Neutrophil (primary cell): ENCODE measurements at regions not wholly inside any gene's neighbourhood (a gene's known extent, or its start where the extent isn't known, plus 50 kb on each side); places are given as distances from the start of the nearest gene placed in this dataset.

Experiments used
- H3K27ac ChIP-seq: fragments of 200-600 bp; sonication (generic); 2 replicates; pipeline ENCODE4 v1.5.1; 2016; ENCODE audit warnings: mild to moderate bottlenecking, moderate library complexity
- H3K27me3 ChIP-seq: fragments of 200-600 bp; sonication (generic); 2 replicates; pipeline ENCODE4 v1.6.0; 2016; ENCODE audit warnings: mild to moderate bottlenecking
- H3K36me3 ChIP-seq: fragments of 200-600 bp; sonication (generic); 2 replicates; pipeline ENCODE4 v1.5.1; 2017
- H3K4me1 ChIP-seq, 2 experiments: fragments of 200-600 bp in 1 of 2; sonication (generic) in 1 of 2; 1 replicate in 1 of 2; 2 replicates in 1 of 2; pipeline versions ENCODE4 v1.5.1 to v1.6.1; 2013 to 2016; ENCODE audit warnings: low read depth in 1 of 2, low read length in 1 of 2, mild to moderate bottlenecking in 1 of 2, moderate library complexity in 1 of 2; ENCODE audit not compliant: control insufficient read depth in 1 of 2, insufficient read depth in 1 of 2
- H3K4me3 ChIP-seq, 2 experiments: fragments of 200-600 bp in 1 of 2; sonication (generic) in 1 of 2; 1 replicate in 1 of 2; 2 replicates in 1 of 2; pipeline ENCODE4 v1.5.1; 2013 to 2016; ENCODE audit warnings: low read depth in 1 of 2, low read length in 1 of 2, mild to moderate bottlenecking in 1 of 2, moderate library complexity in 1 of 2
- H3K9me3 ChIP-seq: fragments of 200-600 bp; sonication (generic); 2 replicates; pipeline ENCODE4 v1.5.1; 2016
- CTCF ChIP-seq: fragments of 200-600 bp; sonication (generic); IDR thresholded peaks from 2 replicates; pipeline ENCODE4 v1.5.1; 2016; ENCODE audit warnings: antibody characterized with exemption

GRCh38 chr22:49263101-49263500 is 564.6 kb downstream of the BRD1 start:
- Histone ChIP-seq H3K36me3 (no peaks in the 10 kb centered on the region), H3K4me1 (no peaks in the 10 kb centered on the region), H3K9me3 (no peaks in the 10 kb centered on the region), H3K4me3 (no peak overlapping the region), H3K27ac (no peak overlapping the region), H3K27me3 (peaks cover 7% of the 10 kb centered on the region)
- no peak for TF ChIP-seq CTCF

- no peaks in the 10 kb centered on the region for H3K9me3 ChIP-seq
- H3K27me3 ChIP-seq, result no peaks in the 10 kb centered on the region
- no peak for TF ChIP-seq CTCF
- no peak overlapping the region for H3K27ac ChIP-seq
- H3K4me3 ChIP-seq, result no peak overlapping the region
- no peaks in the 10 kb centered on the region for H3K36me3 ChIP-seq
- H3K4me1 ChIP-seq, result no peaks in the 10 kb centered on the region
Measured at GRCh38 chr22:49262167-49262566, 565.5 kb downstream of the BRD1 start.

- Histone ChIP-seq H3K27me3 (no peaks in the 10 kb centered on the region), H3K36me3 (no peaks in the 10 kb centered on the region), H3K9me3 (no peaks in the 10 kb centered on the region), H3K4me1 (no peaks in the 10 kb centered on the region), H3K27ac (no peak overlapping the region), H3K4me3 (no peak overlapping the region)
- no peak for TF ChIP-seq CTCF
Measured at GRCh38 chr22:49261616-49262015, 566.1 kb downstream of the BRD1 start.

GRCh38 chr22:49260681-49261580 is 566.7 kb downstream of the BRD1 start:
- Histone ChIP-seq H3K9me3 (no peaks in the 10 kb centered on the region), H3K36me3 (no peaks in the 10 kb centered on the region), H3K27me3 (no peaks in the 10 kb centered on the region), H3K27ac (no peak overlapping the region), H3K4me1 (no peaks in the 10 kb centered on the region), H3K4me3 (no peak overlapping the region)
- TF ChIP-seq CTCF, result no peak

- no peak overlapping the region for H3K27ac ChIP-seq
- no peaks in the 10 kb centered on the region for H3K36me3 ChIP-seq
- H3K4me1 ChIP-seq, result no peaks in the 10 kb centered on the region
- H3K4me3 ChIP-seq, result no peak overlapping the region
- H3K9me3 ChIP-seq, result no peaks in the 10 kb centered on the region
- TF ChIP-seq CTCF, result no peak
- no peaks in the 10 kb centered on the region for H3K27me3 ChIP-seq
Measured at GRCh38 chr22:49259839-49260615, 567.6 kb downstream of the BRD1 start.
